ENCODE measurements at regions not wholly inside any gene's neighbourhood (a gene's known extent, or its start where the extent isn't known, plus 50 kb on each side); places are given as distances from the start of the nearest gene placed in this dataset.

DNA sequence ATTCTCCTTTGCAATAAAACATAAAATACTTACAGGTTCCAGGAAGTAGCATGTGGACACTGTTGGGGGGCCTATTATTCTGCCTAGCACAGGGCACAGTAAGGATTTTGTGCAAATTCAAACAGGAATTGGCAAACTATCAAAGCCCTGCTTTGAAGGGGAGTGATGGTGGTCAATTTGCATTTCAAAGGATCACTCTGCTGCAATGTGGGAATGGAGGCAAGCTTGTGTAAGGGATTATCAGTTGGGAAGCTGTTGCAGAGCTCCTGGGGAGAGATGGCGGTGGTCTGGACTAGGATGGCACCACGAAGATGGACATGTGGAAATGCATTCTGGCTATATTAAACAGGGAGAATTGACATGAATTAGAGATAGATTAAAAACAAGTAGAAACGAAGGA, 990.7 kb upstream of the RBFOX1 start:
- no peak for TF ChIP-seq TOX (CRISPR knock-in tag; IDR thresholded peaks at IDR 0.05; ENCODE audit: borderline replicate concordance)
- no peak for TF ChIP-seq GLIS3 (CRISPR knock-in tag; IDR thresholded peaks at IDR 0.05)
- no peak for TF ChIP-seq SNAI2 (CRISPR knock-in tag; IDR thresholded peaks at IDR 0.05)
- TF ChIP-seq ARNTL (CRISPR knock-in tag; IDR thresholded peaks at IDR 0.05; ENCODE audit: borderline replicate concordance, low read depth) = no peak
- TF ChIP-seq, protein P1, sequence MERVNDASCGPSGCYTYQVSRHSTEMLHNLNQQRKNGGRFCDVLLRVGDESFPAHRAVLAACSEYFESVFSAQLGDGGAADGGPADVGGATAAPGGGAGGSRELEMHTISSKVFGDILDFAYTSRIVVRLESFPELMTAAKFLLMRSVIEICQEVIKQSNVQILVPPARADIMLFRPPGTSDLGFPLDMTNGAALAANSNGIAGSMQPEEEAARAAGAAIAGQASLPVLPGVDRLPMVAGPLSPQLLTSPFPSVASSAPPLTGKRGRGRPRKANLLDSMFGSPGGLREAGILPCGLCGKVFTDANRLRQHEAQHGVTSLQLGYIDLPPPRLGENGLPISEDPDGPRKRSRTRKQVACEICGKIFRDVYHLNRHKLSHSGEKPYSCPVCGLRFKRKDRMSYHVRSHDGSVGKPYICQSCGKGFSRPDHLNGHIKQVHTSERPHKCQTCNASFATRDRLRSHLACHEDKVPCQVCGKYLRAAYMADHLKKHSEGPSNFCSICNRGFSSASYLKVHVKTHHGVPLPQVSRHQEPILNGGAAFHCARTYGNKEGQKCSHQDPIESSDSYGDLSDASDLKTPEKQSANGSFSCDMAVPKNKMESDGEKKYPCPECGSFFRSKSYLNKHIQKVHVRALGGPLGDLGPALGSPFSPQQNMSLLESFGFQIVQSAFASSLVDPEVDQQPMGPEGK (CRISPR knock-in tag; IDR thresholded peaks at IDR 0.05; ENCODE audit: borderline replicate concordance) = no peak
- no peak for TF ChIP-seq ZFP30 (CRISPR knock-in tag; IDR thresholded peaks at IDR 0.05)
- TF ChIP-seq CSDC2 (CRISPR knock-in tag; IDR thresholded peaks at IDR 0.05) = no peak
- TF ChIP-seq PPARA (CRISPR knock-in tag; IDR thresholded peaks at IDR 0.05; ENCODE audit: borderline replicate concordance) = no peak
- no peak for TF ChIP-seq ISL1 (CRISPR knock-in tag; IDR thresholded peaks at IDR 0.05)
- TF ChIP-seq, protein P2, sequence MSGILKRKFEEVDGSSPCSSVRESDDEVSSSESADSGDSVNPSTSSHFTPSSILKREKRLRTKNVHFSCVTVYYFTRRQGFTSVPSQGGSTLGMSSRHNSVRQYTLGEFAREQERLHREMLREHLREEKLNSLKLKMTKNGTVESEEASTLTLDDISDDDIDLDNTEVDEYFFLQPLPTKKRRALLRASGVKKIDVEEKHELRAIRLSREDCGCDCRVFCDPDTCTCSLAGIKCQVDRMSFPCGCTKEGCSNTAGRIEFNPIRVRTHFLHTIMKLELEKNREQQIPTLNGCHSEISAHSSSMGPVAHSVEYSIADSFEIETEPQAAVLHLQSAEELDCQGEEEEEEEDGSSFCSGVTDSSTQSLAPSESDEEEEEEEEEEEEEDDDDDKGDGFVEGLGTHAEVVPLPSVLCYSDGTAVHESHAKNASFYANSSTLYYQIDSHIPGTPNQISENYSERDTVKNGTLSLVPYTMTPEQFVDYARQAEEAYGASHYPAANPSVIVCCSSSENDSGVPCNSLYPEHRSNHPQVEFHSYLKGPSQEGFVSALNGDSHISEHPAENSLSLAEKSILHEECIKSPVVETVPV (CRISPR knock-in tag; IDR thresholded peaks at IDR 0.05) = no peak
- TF ChIP-seq ZFP3 (CRISPR knock-in tag; IDR thresholded peaks at IDR 0.05) = no peak
- no peak for ATAC-seq

DNA sequence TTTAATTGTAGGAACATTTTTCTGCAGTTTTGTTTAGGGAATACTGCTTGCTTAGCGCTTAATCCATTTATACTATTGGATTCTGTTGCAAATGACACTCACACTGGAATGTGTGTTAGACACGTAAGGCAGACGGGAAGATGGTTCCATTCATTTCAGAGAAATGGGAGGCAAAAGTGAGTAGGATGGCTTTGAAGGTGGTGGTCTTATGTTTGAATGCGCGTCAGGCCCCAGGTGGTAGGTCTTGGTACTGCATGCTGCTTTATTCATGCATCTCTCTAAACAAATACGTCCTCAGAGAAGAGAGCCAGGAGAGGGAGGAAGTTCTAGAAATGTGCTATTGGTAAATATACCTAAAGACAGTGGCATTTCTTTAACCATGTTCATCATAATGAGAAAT, 997.6 kb upstream of the RBFOX1 start:
- TF ChIP-seq, protein P3, sequence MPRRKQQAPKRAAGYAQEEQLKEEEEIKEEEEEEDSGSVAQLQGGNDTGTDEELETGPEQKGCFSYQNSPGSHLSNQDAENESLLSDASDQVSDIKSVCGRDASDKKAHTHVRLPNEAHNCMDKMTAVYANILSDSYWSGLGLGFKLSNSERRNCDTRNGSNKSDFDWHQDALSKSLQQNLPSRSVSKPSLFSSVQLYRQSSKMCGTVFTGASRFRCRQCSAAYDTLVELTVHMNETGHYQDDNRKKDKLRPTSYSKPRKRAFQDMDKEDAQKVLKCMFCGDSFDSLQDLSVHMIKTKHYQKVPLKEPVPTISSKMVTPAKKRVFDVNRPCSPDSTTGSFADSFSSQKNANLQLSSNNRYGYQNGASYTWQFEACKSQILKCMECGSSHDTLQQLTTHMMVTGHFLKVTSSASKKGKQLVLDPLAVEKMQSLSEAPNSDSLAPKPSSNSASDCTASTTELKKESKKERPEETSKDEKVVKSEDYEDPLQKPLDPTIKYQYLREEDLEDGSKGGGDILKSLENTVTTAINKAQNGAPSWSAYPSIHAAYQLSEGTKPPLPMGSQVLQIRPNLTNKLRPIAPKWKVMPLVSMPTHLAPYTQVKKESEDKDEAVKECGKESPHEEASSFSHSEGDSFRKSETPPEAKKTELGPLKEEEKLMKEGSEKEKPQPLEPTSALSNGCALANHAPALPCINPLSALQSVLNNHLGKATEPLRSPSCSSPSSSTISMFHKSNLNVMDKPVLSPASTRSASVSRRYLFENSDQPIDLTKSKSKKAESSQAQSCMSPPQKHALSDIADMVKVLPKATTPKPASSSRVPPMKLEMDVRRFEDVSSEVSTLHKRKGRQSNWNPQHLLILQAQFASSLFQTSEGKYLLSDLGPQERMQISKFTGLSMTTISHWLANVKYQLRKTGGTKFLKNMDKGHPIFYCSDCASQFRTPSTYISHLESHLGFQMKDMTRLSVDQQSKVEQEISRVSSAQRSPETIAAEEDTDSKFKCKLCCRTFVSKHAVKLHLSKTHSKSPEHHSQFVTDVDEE (CRISPR knock-in tag; IDR thresholded peaks at IDR 0.05) = no peak
- TF ChIP-seq PPARA (CRISPR knock-in tag; IDR thresholded peaks at IDR 0.05; ENCODE audit: borderline replicate concordance) = no peak
- TF ChIP-seq ZC3H10 (CRISPR knock-in tag; IDR thresholded peaks at IDR 0.05) = no peak
- no peak for TF ChIP-seq ZNF565 (CRISPR knock-in tag; conservative IDR thresholded peaks at IDR 0.05; ENCODE audit: low read depth)
- no peak for ATAC-seq

DNA sequence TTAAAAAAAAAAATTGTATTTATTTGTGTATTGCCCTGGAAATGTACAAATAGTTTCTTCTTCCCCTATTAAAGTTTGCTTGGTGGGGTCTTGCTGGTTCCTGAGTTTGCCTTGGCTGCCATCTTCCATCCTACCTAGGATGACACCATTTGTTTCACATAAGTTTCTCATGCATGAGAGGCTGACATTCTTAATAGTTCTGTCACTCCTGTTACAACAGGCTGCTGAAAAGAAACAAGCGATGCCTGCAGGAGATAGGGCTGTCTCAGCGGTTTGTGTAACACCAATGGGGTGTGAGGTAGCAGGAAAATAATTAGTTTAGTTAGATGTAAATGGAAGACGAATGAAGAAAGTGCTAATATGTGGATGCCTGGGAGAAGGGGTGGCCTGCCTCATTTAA, 1000.9 kb upstream of the RBFOX1 start:
- TF ChIP-seq PPARA (CRISPR knock-in tag; IDR thresholded peaks at IDR 0.05; ENCODE audit: borderline replicate concordance) = no peak
- TF ChIP-seq BACH2 (CRISPR knock-in tag; IDR thresholded peaks at IDR 0.05; ENCODE audit: borderline replicate concordance) = no peak
- ATAC-seq = no peak

DNA sequence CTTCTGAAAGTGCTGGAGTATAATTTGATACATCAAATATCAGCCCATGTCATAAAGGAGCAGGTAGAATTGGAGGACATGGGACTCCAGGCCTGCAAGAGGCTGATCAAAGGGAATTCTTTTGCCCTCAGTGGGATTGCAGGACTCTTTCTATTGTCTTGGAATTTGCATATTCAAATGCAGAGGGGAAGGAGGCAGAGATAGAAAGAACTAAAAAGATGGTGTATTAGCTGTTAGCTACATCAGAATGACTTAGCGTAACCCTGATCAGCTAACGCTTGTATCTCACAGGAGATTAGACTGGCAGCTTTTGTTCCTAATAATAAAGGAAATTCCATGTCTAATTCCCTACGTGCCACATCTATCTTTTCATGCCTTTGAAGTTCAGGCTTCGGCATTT, 1014.7 kb upstream of the RBFOX1 start:
- no peak for ATAC-seq
- TF ChIP-seq BACH2 (CRISPR knock-in tag; IDR thresholded peaks at IDR 0.05; ENCODE audit: borderline replicate concordance) = no peak
- no peak for TF ChIP-seq PPARA (CRISPR knock-in tag; IDR thresholded peaks at IDR 0.05; ENCODE audit: borderline replicate concordance)
- TF ChIP-seq ZFP3 (CRISPR knock-in tag; IDR thresholded peaks at IDR 0.05) = no peak
- TF ChIP-seq TOX (CRISPR knock-in tag; IDR thresholded peaks at IDR 0.05; ENCODE audit: borderline replicate concordance) = no peak
- TF ChIP-seq TCF4 (CRISPR knock-in tag; IDR thresholded peaks at IDR 0.05; ENCODE audit: borderline replicate concordance) = no peak
- no peak for TF ChIP-seq GLIS3 (CRISPR knock-in tag; IDR thresholded peaks at IDR 0.05)
- TF ChIP-seq RARB (CRISPR knock-in tag; IDR thresholded peaks at IDR 0.05) = no peak
- no peak for TF ChIP-seq ZFP30 (CRISPR knock-in tag; IDR thresholded peaks at IDR 0.05)
- TF ChIP-seq ESRRG (CRISPR knock-in tag; IDR thresholded peaks at IDR 0.05) = no peak
- TF ChIP-seq ZC3H10 (CRISPR knock-in tag; IDR thresholded peaks at IDR 0.05) = no peak
- no peak for TF ChIP-seq SNAI2 (CRISPR knock-in tag; IDR thresholded peaks at IDR 0.05)
- no peak for TF ChIP-seq ZNF70 (CRISPR knock-in tag; IDR thresholded peaks at IDR 0.05)
- TF ChIP-seq ZNF565 (CRISPR knock-in tag; conservative IDR thresholded peaks at IDR 0.05; ENCODE audit: low read depth) = no peak
- no peak for TF ChIP-seq OSR1 (CRISPR knock-in tag; IDR thresholded peaks at IDR 0.05)
- TF ChIP-seq POU6F1 (CRISPR knock-in tag; IDR thresholded peaks at IDR 0.05; ENCODE audit: borderline replicate concordance, low read depth) = no peak
- TF ChIP-seq ISL1 (CRISPR knock-in tag; IDR thresholded peaks at IDR 0.05) = no peak
- no peak for TF ChIP-seq CREB5 (CRISPR knock-in tag; IDR thresholded peaks at IDR 0.05; ENCODE audit: low read depth)

Data from SK-N-SH treated with all-trans-retinoic acid at 6 μM for 48 hours (cell line).